WTC11 (cell line): ENCODE measurements at regions not wholly inside any gene's neighbourhood (a gene's known extent, or its start where the extent isn't known, plus 50 kb on each side); places are given as distances from the start of the nearest gene placed in this dataset.

ENCODE experiments used
- ATAC-seq: fragments of 200-7000 bp; cut with Tn5 transposase; 2 replicates; pipeline ENCODE4 v1.10.0; 2021; ENCODE audit warnings: mild to moderate bottlenecking, moderate library complexity
- CTCF ChIA-PET: fragments of 300-600 bp; sonication (Branson Sonifier 250); formaldehyde crosslinking; loops from one replicate; lab custom pipeline; 2021; ENCODE audit warnings: antibody characterized with exemption; lab: Charles Lee
- POLR2A ChIA-PET: fragments of 350-600 bp; sonication (Branson Sonifier 250); formaldehyde crosslinking; loops from one replicate; lab custom pipeline; 2021; ENCODE audit warnings: antibody characterized with exemption; lab: Charles Lee
- DNase-seq: peaks from one replicate; pipeline ENCODE4 v3.0.0; 2021; ENCODE audit warnings: low spot score
- H3K27ac Mint-ChIP-seq: 2 replicates; pipeline ENCODE4 v1.8.0; 2021; ENCODE audit warnings: mixed read lengths
- H3K27me3 Mint-ChIP-seq: 2 replicates; pipeline ENCODE4 v1.8.0; 2021; ENCODE audit warnings: low read depth, mild to moderate bottlenecking, moderate library complexity, mixed read lengths
- H3K36me3 Mint-ChIP-seq: 2 replicates; pipeline ENCODE4 v1.8.0; 2021; ENCODE audit warnings: mixed read lengths
- H3K4me1 Mint-ChIP-seq: 2 replicates; pipeline ENCODE4 v1.8.0; 2022; ENCODE audit warnings: mixed read lengths
- H3K4me3 Mint-ChIP-seq: 2 replicates; pipeline ENCODE4 v1.8.0; 2021; ENCODE audit warnings: mild to moderate bottlenecking, moderate library complexity, mixed read lengths
- H3K9me3 Mint-ChIP-seq: 2 replicates; pipeline ENCODE4 v1.8.0; 2021; ENCODE audit warnings: mixed read lengths
- AFF4 ChIP-seq: sonication (generic); formaldehyde crosslinking; IDR thresholded peaks from 2 replicates; pipeline ENCODE4 v1.8.1; 2023; ENCODE audit warnings: mild to moderate bottlenecking, missing genetic modification reagents, borderline replicate concordance
- AR ChIP-seq: fragments of 250-450 bp; sonication (Bioruptor Pico); IDR thresholded peaks from 2 replicates; pipeline ENCODE4 v1.9.0; 2021; ENCODE audit warnings: mild to moderate bottlenecking
- ATF2 ChIP-seq: sonication (generic); formaldehyde crosslinking; IDR thresholded peaks from 2 replicates; pipeline ENCODE4 v1.8.1; 2022; ENCODE audit warnings: low read depth, missing genetic modification reagents, borderline replicate concordance
- ATF3 ChIP-seq: sonication (generic); formaldehyde crosslinking; conservative IDR thresholded peaks from 2 replicates; pipeline ENCODE4 v1.8.1; 2022; ENCODE audit warnings: mild to moderate bottlenecking, missing genetic modification reagents
- CREB1 ChIP-seq: sonication (generic); formaldehyde crosslinking; IDR thresholded peaks from 2 replicates; pipeline ENCODE4 v1.8.0; 2023; ENCODE audit warnings: mild to moderate bottlenecking, missing genetic modification reagents
- CREM ChIP-seq: sonication (generic); formaldehyde crosslinking; IDR thresholded peaks from 2 replicates; pipeline ENCODE4 v1.8.1; 2022; ENCODE audit warnings: mild to moderate bottlenecking, missing genetic modification reagents, moderate library complexity
- EMX1 ChIP-seq: fragments of 250-450 bp; sonication (Bioruptor Pico); IDR thresholded peaks from 2 replicates; pipeline ENCODE4 v1.8.0; 2021; ENCODE audit warnings: mild to moderate bottlenecking
- FOXJ3 ChIP-seq: sonication (generic); formaldehyde crosslinking; IDR thresholded peaks from 2 replicates; pipeline ENCODE4 v1.9.0; 2021; ENCODE audit warnings: missing genetic modification reagents, mild to moderate bottlenecking, borderline replicate concordance
- GABPB1 ChIP-seq: sonication (generic); formaldehyde crosslinking; IDR thresholded peaks from 2 replicates; pipeline ENCODE4 v1.8.1; 2023; ENCODE audit warnings: mild to moderate bottlenecking, missing genetic modification reagents
- IRF1 ChIP-seq: sonication (generic); formaldehyde crosslinking; IDR thresholded peaks from 2 replicates; pipeline ENCODE4 v1.8.0; 2023; ENCODE audit warnings: missing genetic modification reagents
- IRF2 ChIP-seq: sonication (generic); formaldehyde crosslinking; IDR thresholded peaks from 2 replicates; pipeline ENCODE4 v1.8.0; 2022; ENCODE audit warnings: low read depth, missing genetic modification reagents, borderline replicate concordance
- JUN ChIP-seq: sonication (generic); formaldehyde crosslinking; IDR thresholded peaks from 2 replicates; pipeline ENCODE4 v1.8.0; 2023; ENCODE audit warnings: mild to moderate bottlenecking, missing genetic modification reagents
- KAT7 ChIP-seq: sonication (generic); formaldehyde crosslinking; IDR thresholded peaks from 2 replicates; pipeline ENCODE4 v1.8.1; 2023; ENCODE audit warnings: missing genetic modification reagents, mild to moderate bottlenecking, borderline replicate concordance
- MAX ChIP-seq: sonication (generic); formaldehyde crosslinking; IDR thresholded peaks from 2 replicates; pipeline ENCODE4 v1.8.0; 2022; ENCODE audit warnings: mild to moderate bottlenecking, missing genetic modification reagents
- NFE2L1 ChIP-seq: sonication (generic); formaldehyde crosslinking; IDR thresholded peaks from 2 replicates; pipeline ENCODE4 v1.8.1; 2023; ENCODE audit warnings: missing genetic modification reagents
- OVOL2 ChIP-seq: fragments of 250-450 bp; sonication (Bioruptor Pico); IDR thresholded peaks from 2 replicates; pipeline ENCODE4 v1.9.0; 2021; ENCODE audit warnings: mild to moderate bottlenecking, borderline replicate concordance
- SMAD4 ChIP-seq: sonication (generic); formaldehyde crosslinking; IDR thresholded peaks from 2 replicates; pipeline ENCODE4 v1.8.0; 2022; ENCODE audit warnings: mild to moderate bottlenecking, missing genetic modification reagents
- TEAD1 ChIP-seq: sonication (generic); formaldehyde crosslinking; IDR thresholded peaks from 2 replicates; pipeline ENCODE4 v1.8.0; 2022; ENCODE audit warnings: mild to moderate bottlenecking, missing genetic modification reagents
- TP53 ChIP-seq: sonication (generic); formaldehyde crosslinking; IDR thresholded peaks from 2 replicates; pipeline ENCODE4 v1.8.1; 2023; ENCODE audit warnings: mild to moderate bottlenecking, missing genetic modification reagents
- USF1 ChIP-seq: sonication (generic); formaldehyde crosslinking; IDR thresholded peaks from 2 replicates; pipeline ENCODE4 v1.8.0; 2022; ENCODE audit warnings: mild to moderate bottlenecking, missing genetic modification reagents
- ZBTB21 ChIP-seq: sonication (generic); formaldehyde crosslinking; IDR thresholded peaks from 2 replicates; pipeline ENCODE4 v1.8.1; 2023; ENCODE audit warnings: mild to moderate bottlenecking, missing genetic modification reagents, borderline replicate concordance
- ZMAT4 ChIP-seq: fragments of 250-450 bp; sonication (Bioruptor Pico); IDR thresholded peaks from 2 replicates; pipeline ENCODE4 v1.9.0; 2021; ENCODE audit warnings: mild to moderate bottlenecking
- ZNF396 ChIP-seq: fragments of 250-450 bp; sonication (Bioruptor Pico); IDR thresholded peaks from 2 replicates; pipeline ENCODE4 v1.8.0; 2021; ENCODE audit warnings: mild to moderate bottlenecking, moderate library complexity, borderline replicate concordance
- ZNF512 ChIP-seq: sonication (generic); formaldehyde crosslinking; IDR thresholded peaks from 2 replicates; pipeline ENCODE4 v1.8.1; 2022; ENCODE audit warnings: missing genetic modification reagents, borderline replicate concordance

- no peak for TF ChIP-seq ATF2 (CRISPR knock-in tag)
- no peak for TF ChIP-seq SMAD4 (CRISPR knock-in tag)
- no peak for TF ChIP-seq TP53
- TF ChIP-seq OVOL2 (CRISPR knock-in tag) = no peak
- TF ChIP-seq AFF4 (CRISPR knock-in tag) = no peak
- TF ChIP-seq ZMAT4 = no peak
- no peak for TF ChIP-seq JUN (CRISPR knock-in tag)
- no peak for TF ChIP-seq CREM (CRISPR knock-in tag)
- no peak for TF ChIP-seq IRF2 (CRISPR knock-in tag)
- TF ChIP-seq ZNF512 (CRISPR knock-in tag) = no peak
These were observed 632.1 kb upstream of the ALCAM start (continued) for GRCh38 chr3:104734627-104735026.

GRCh38 chr3:104735691-104736090 is 631.0 kb upstream of the ALCAM start:
- H3K4me1 Mint-ChIP-seq = no peaks in the 10 kb centered on the region
- H3K4me3 Mint-ChIP-seq = no peak overlapping the region
- TF ChIP-seq GABPB1 (CRISPR knock-in tag) = no peak
- TF ChIP-seq MAX (CRISPR knock-in tag) = no peak
- no peak for TF ChIP-seq CREB1 (CRISPR knock-in tag)
- no peak for TF ChIP-seq KAT7 (CRISPR knock-in tag)
- no peak for TF ChIP-seq ATF3 (CRISPR knock-in tag)
- no peak for TF ChIP-seq ZNF396 (CRISPR knock-in tag)
- TF ChIP-seq TEAD1 (CRISPR knock-in tag) = no peak
- TF ChIP-seq EMX1 (CRISPR knock-in tag) = no peak
- TF ChIP-seq NFE2L1 (CRISPR knock-in tag) = no peak
- TF ChIP-seq FOXJ3 (CRISPR knock-in tag) = no peak
- TF ChIP-seq ZBTB21 (CRISPR knock-in tag) = no peak
- no peak for TF ChIP-seq IRF1 (CRISPR knock-in tag)
- TF ChIP-seq AR (CRISPR knock-in tag) = no peak
- TF ChIP-seq USF1 (CRISPR knock-in tag) = no peak
- POLR2A ChIA-PET = no interaction called here
- no peak overlapping the region for H3K27ac Mint-ChIP-seq
- no peaks in the 10 kb centered on the region for H3K27me3 Mint-ChIP-seq
- ATAC-seq (no peak), DNase-seq (no peak)
- CTCF ChIA-PET = no interaction called here
- H3K9me3 Mint-ChIP-seq = no peaks in the 10 kb centered on the region
- H3K36me3 Mint-ChIP-seq = no peaks in the 10 kb centered on the region
